ENCODE measurements at regions not wholly inside any gene's neighbourhood (a gene's known extent, or its start where the extent isn't known, plus 50 kb on each side); places are given as distances from the start of the nearest gene placed in this dataset.

DNA sequence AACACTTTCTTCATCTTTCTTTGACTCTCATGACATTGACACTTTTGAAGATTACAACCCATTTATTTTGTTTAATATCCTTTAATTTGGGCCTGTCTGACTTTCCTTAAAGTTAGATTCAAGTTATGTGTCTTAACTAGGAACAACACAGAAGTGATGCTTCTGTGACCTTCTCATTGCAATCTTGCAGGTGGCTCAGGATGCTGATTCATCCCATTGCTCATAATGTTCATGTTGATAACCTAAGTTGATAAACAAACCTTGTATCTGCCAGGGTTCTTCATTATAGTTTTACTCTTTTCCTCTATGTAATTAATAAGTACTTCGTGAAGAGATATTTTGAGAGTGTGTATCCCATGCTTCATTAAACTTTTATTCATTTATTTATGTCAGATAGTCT is 107.2 kb upstream of the SHB start:
- Histone ChIP-seq H3F3A (replicated peaks; ENCODE audit: low read depth) (no peaks in the 10 kb centered on the region), H4K20me1 (replicated peaks; ENCODE audit: insufficient read depth) (no peaks in the 10 kb centered on the region), H3K4me1 (ENCODE audit: insufficient read depth) (peaks cover 10% of the 10 kb centered on the region; the same call in 1 of the 2 replicates), H3K9me2 (ENCODE audit: insufficient read depth) (no peaks in the 10 kb centered on the region; the same call in 1 of the 2 replicates), H3K27ac (ENCODE audit: low read depth) (no peak overlapping the region), H2AFZ (no peak overlapping the region), H3K36me3 (ENCODE audit: insufficient read depth) (no peaks in the 10 kb centered on the region), H3K4me3 (no peak overlapping the region), H3K4me2 (no peak overlapping the region), H3K27me3 (ENCODE audit: insufficient read depth) (no peaks in the 10 kb centered on the region), H3K79me2 (replicated peaks; ENCODE audit: insufficient read depth) (no peaks in the 10 kb centered on the region)
- no peak for DNase-seq (ENCODE audit: low spot score)
- H3K4me1 Mint-ChIP-seq: peaks cover 17% of the 10 kb centered on the region; the same call in 2 of the 3 replicates
- H3K27ac Mint-ChIP-seq: no peak overlapping the region
- peaks cover 8% of the 10 kb centered on the region for H3K9me3 Mint-ChIP-seq
- H3K4me3 Mint-ChIP-seq: no peak overlapping the region
- H3K36me3 Mint-ChIP-seq (ENCODE audit: low read depth): peaks cover 8% of the 10 kb centered on the region
- H3K27me3 Mint-ChIP-seq (ENCODE audit: insufficient read depth, low read depth, poor library complexity): peaks cover 1% of the 10 kb centered on the region
- ATAC-seq: no peak
- no peak for TF ChIP-seq CREB1 (CRISPR knock-in tag; IDR thresholded peaks at IDR 0.05; ENCODE audit: low read depth)

GRCh38 chr9:38175423-38175822 is 106.4 kb upstream of the SHB start:
- H3K27ac ChIP-seq (ENCODE audit: low read depth): no peak overlapping the region
- ATAC-seq: no peak
- H3K4me3 ChIP-seq: no peak overlapping the region
- Mint-ChIP-seq H3K27ac (no peak overlapping the region), H3K36me3 (ENCODE audit: low read depth) (peaks cover 14% of the 10 kb centered on the region), H3K4me3 (no peak overlapping the region), H3K4me1 (peaks cover 17% of the 10 kb centered on the region; the same call in 2 of the 3 replicates), H3K27me3 (ENCODE audit: insufficient read depth, low read depth, poor library complexity) (peaks cover 1% of the 10 kb centered on the region), H3K9me3 (peaks cover 16% of the 10 kb centered on the region)
- H4K20me1 ChIP-seq (replicated peaks; ENCODE audit: insufficient read depth): no peaks in the 10 kb centered on the region
- H3K36me3 ChIP-seq (ENCODE audit: insufficient read depth): no peaks in the 10 kb centered on the region
- no peaks in the 10 kb centered on the region; the same call in 1 of the 2 replicates for H3K9me2 ChIP-seq (ENCODE audit: insufficient read depth)
- no peaks in the 10 kb centered on the region for H3K27me3 ChIP-seq (ENCODE audit: insufficient read depth)
- H3K4me1 ChIP-seq (ENCODE audit: insufficient read depth): peaks cover 10% of the 10 kb centered on the region; the same call in 1 of the 2 replicates
- DNase-seq (ENCODE audit: low spot score): no peak
- no peak overlapping the region for H3K4me2 ChIP-seq
- no peak overlapping the region for H2AFZ ChIP-seq
- no peaks in the 10 kb centered on the region for H3K79me2 ChIP-seq (replicated peaks; ENCODE audit: insufficient read depth)
- H3F3A ChIP-seq (replicated peaks; ENCODE audit: low read depth): no peaks in the 10 kb centered on the region
- TF ChIP-seq NANOG (IDR thresholded peaks at IDR 0.05; ENCODE audit: borderline replicate concordance) (no peak), EZH2 (IDR thresholded peaks at IDR 0.05; ENCODE audit: low read depth, unreplicated experiment) (no peak), ZNF114 (CRISPR knock-in tag; IDR thresholded peaks at IDR 0.05) (no peak), CTCF (conservative IDR thresholded peaks at IDR 0.05; ENCODE audit: low read depth in 2 of 2) (no peak), JUNB (IDR thresholded peaks at IDR 0.05; ENCODE audit: unreplicated experiment) (no peak), CREB1 (CRISPR knock-in tag; IDR thresholded peaks at IDR 0.05; ENCODE audit: low read depth) (no peak), POLR2AphosphoS5 (IDR thresholded peaks at IDR 0.05; ENCODE audit: low read depth) (no peak), ETS1 (IDR thresholded peaks at IDR 0.05) (no peak), ZNF331 (CRISPR knock-in tag; IDR thresholded peaks at IDR 0.05; ENCODE audit: low read depth) (no peak), REST (IDR thresholded peaks at IDR 0.05; ENCODE audit: unreplicated experiment) (no peak), STAT1 (IDR thresholded peaks at IDR 0.05; ENCODE audit: unreplicated experiment) (no peak), EZH2phosphoT487 (IDR thresholded peaks at IDR 0.05; ENCODE audit: unreplicated experiment) (no peak)

Data from GM23338 (cell line).